ENCODE measurements at regions not wholly inside any gene's neighbourhood (a gene's known extent, or its start where the extent isn't known, plus 50 kb on each side); places are given as distances from the start of the nearest gene placed in this dataset.

DNA sequence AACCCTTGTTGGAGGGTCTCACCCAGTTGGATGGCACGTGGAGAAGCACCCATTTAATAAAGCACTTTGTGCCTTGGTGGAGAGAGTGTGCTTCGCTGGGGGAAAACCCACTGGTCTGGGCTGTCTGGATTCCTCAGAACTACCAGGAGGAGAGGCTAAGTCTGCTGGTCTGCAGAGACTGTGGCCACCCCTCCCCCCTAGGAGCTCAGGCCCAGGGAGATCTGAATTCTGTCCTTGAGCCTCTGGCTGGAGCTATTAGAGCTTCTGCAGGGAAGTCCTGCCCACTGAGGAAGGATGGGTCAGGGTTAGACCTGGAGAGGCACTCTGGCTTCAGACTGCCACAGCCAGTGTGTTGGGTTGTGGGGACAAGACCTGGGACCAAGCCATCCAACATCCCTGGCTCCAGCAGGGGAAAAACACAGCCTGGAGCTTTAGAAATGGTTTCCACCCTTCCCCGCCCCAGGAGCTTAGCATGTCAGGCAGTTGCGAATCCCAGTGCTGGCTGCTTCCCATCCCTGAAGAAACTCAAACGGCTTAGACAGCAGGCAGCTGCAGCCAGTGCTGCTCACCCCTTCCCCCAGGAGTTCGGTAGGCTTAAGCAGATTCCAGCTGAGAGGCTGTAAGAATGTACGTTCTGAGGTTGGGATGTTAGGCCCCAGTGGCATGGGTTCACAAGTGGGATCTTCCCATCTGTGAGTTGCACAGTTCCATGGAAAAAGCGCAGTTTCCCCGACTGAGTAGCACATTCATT, 288.3 kb downstream of the TGFB2 start (continued):
- TF ChIP-seq PHF8 (conservative IDR thresholded peaks at IDR 0.05; ENCODE audit: low read depth, low read length) (no peak), CHD1 (IDR thresholded peaks at IDR 0.05; ENCODE audit: low read depth, low read length) (no peak), KDM1A (IDR thresholded peaks at IDR 0.05; ENCODE audit: borderline replicate concordance, low read length) (no peak), KDM5A (IDR thresholded peaks at IDR 0.05; ENCODE audit: low read length) (no peak)
